SK-N-SH (cell line): ENCODE measurements at regions not wholly inside any gene's neighbourhood (a gene's known extent, or its start where the extent isn't known, plus 50 kb on each side); places are given as distances from the start of the nearest gene placed in this dataset.

ENCODE experiments used
- CTCF ChIA-PET: fragments of 300-600, 350-600 bp; formaldehyde crosslinking; extraction: SDS; loops from one replicate; lab custom pipeline; 2021; lab: Yijun Ruan, JAX
- POLR2A ChIA-PET: fragments of 350-600 bp; sonication (Branson Sonifier 250); formaldehyde crosslinking; extraction: SDS; loops from one replicate; lab custom pipeline; 2020; ENCODE audit warnings: antibody characterized with exemption, inconsistent platforms; lab: Yijun Ruan, JAX
- DNase-seq: peaks from one replicate; pipeline ENCODE4 v3.0.0; 2012
- H2AFZ ChIP-seq: fragments of 200-600 bp; sonication (generic); 2 replicates; pipeline ENCODE4 v1.8.1; 2016; ENCODE audit warnings: antibody characterized with exemption, mild to moderate bottlenecking, low read depth
- H3F3A ChIP-seq: fragments of 200-600 bp; sonication (generic); replicated peaks from 2 replicates; pipeline ENCODE3; 2016; ENCODE audit warnings: antibody characterized with exemption, mild to moderate bottlenecking; ENCODE audit not compliant: insufficient read depth
- H3K27ac ChIP-seq, 2 experiments: fragments of 200-500 bp in 1 of 2; fragments of 200-600 bp in 1 of 2; sonication (Bioruptor generic) in 1 of 2; sonication (generic), shearing (Covaris generic) in 1 of 2; 2 replicates each; pipeline versions ENCODE4 v1.5.1 to v1.6.1; 2014 to 2016; ENCODE audit warnings: low read depth in 2 of 2, inconsistent platforms in 1 of 2, low read length in 1 of 2, mild to moderate bottlenecking in 1 of 2, mixed read lengths in 1 of 2
- H3K27me3 ChIP-seq: fragments of 200-600 bp; sonication (generic), shearing (Covaris generic); 2 replicates; pipeline ENCODE4 v1.6.1; 2016; ENCODE audit warnings: mixed run types; ENCODE audit not compliant: insufficient read depth
- H3K36me3 ChIP-seq, 2 experiments: fragments of 200-500 bp in 1 of 2; fragments of 200-600 bp in 1 of 2; sonication (Bioruptor generic) in 1 of 2; sonication (generic) in 1 of 2; replicated peaks in 1 of 2; 2 replicates each; pipeline versions ENCODE3 to v1.5.1; 2014 to 2016; ENCODE audit warnings: low read length in 1 of 2, mild to moderate bottlenecking in 1 of 2; ENCODE audit not compliant: insufficient read depth in 2 of 2, control insufficient read depth in 1 of 2
- H3K4me1 ChIP-seq, 2 experiments: fragments of 200-500 bp in 1 of 2; fragments of 200-600 bp in 1 of 2; sonication (Bioruptor generic) in 1 of 2; sonication (generic), shearing (Covaris generic) in 1 of 2; 2 replicates each; pipeline versions ENCODE4 v1.5.1 to v1.6.1; 2014 to 2016; ENCODE audit warnings: low read depth in 1 of 2, low read length in 1 of 2, mixed run types in 1 of 2; ENCODE audit not compliant: insufficient read depth in 2 of 2, control insufficient read depth in 1 of 2
- H3K4me2 ChIP-seq: fragments of 200-600 bp; sonication (generic), shearing (Covaris generic); 2 replicates; pipeline ENCODE4 v1.6.1; 2017; ENCODE audit warnings: mixed run types
- H3K4me3 ChIP-seq, 2 experiments: fragments of 200-500 bp in 1 of 2; fragments of 200-600 bp in 1 of 2; sonication (Bioruptor generic) in 1 of 2; sonication (generic), shearing (Covaris generic) in 1 of 2; 2 replicates each; pipeline versions ENCODE4 v1.5.1 to v1.8.1; 2014 to 2016; ENCODE audit warnings: low read depth in 2 of 2, inconsistent platforms in 1 of 2, low read length in 1 of 2, mild to moderate bottlenecking in 1 of 2, mixed read lengths in 1 of 2, moderate library complexity in 1 of 2
- H3K79me2 ChIP-seq: fragments of 200-600 bp; sonication (generic); 2 replicates; pipeline ENCODE4 v1.8.1; 2017; ENCODE audit warnings: mild to moderate bottlenecking; ENCODE audit not compliant: insufficient read depth
- H3K9ac ChIP-seq: fragments of 200-600 bp; sonication (generic); 2 replicates; pipeline ENCODE4 v1.6.1; 2017; ENCODE audit warnings: mixed run types
- H3K9me2 ChIP-seq: fragments of 200-600 bp; sonication (generic); 2 replicates; pipeline ENCODE4 v1.6.1; 2017; ENCODE audit warnings: mixed run types
- H3K9me3 ChIP-seq: fragments of 200-600 bp; sonication (generic); 2 replicates; pipeline ENCODE4 v1.6.1; 2017; ENCODE audit warnings: mixed run types, mild to moderate bottlenecking, moderate library complexity
- H4K20me1 ChIP-seq: fragments of 200-600 bp; sonication (generic); 2 replicates; pipeline ENCODE4 v1.6.1; 2017; ENCODE audit warnings: mild to moderate bottlenecking, mixed run types; ENCODE audit not compliant: insufficient read depth
- ELF1 ChIP-seq: IDR thresholded peaks from 2 replicates; pipeline ENCODE4 v1.4.0; 2012
- EP300 ChIP-seq, 2 experiments: IDR thresholded peaks; 2 replicates each; pipeline versions ENCODE4 v1.4.0 to v1.6.1; 2012; ENCODE audit warnings: borderline replicate concordance in 1 of 2, low read depth in 1 of 2, low read length in 1 of 2
- FOXJ3 ChIP-seq: sonication (generic); formaldehyde crosslinking; IDR thresholded peaks from 2 replicates; pipeline ENCODE4 v1.5.1; 2020; ENCODE audit warnings: mild to moderate bottlenecking, missing genetic modification reagents
- FOXM1 ChIP-seq: IDR thresholded peaks from 2 replicates; pipeline ENCODE4 v1.4.0; 2012; ENCODE audit warnings: low read depth, mild to moderate bottlenecking
- JUND ChIP-seq: IDR thresholded peaks from 2 replicates; pipeline ENCODE4 v1.4.0; 2012
- MXI1 ChIP-seq: IDR thresholded peaks from 2 replicates; pipeline ENCODE4 v1.6.1; 2012; ENCODE audit warnings: mild to moderate bottlenecking, low read depth, low read length, improper control_type of control experiment
- NRF1 ChIP-seq: IDR thresholded peaks from 2 replicates; pipeline ENCODE4 v1.6.1; 2012; ENCODE audit warnings: low read depth, mild to moderate bottlenecking, low read length
- POLR2AphosphoS5 ChIP-seq: IDR thresholded peaks from 2 replicates; pipeline ENCODE4 v1.6.1; 2012; ENCODE audit warnings: low read depth, low read length
- RAD21 ChIP-seq: IDR thresholded peaks from 2 replicates; pipeline ENCODE4 v1.6.1; 2012; ENCODE audit warnings: mild to moderate bottlenecking, low read length
- RCOR1 ChIP-seq: fragments of 150-350 bp; IDR thresholded peaks from 2 replicates; pipeline ENCODE4 v1.6.1; 2017; ENCODE audit warnings: antibody characterized with exemption, low read length
- RFX5 ChIP-seq: IDR thresholded peaks from 2 replicates; pipeline ENCODE4 v1.6.1; 2012; ENCODE audit warnings: mild to moderate bottlenecking, improper control_type of control experiment, low read length
- RXRA ChIP-seq: IDR thresholded peaks from 2 replicates; pipeline ENCODE4 v1.4.0; 2012; ENCODE audit warnings: low read depth, mild to moderate bottlenecking, borderline replicate concordance
- SIN3A ChIP-seq: IDR thresholded peaks from 2 replicates; pipeline ENCODE4 v1.6.1; 2012; ENCODE audit warnings: low read depth, mild to moderate bottlenecking, low read length, moderate library complexity, borderline replicate concordance
- TAF1 ChIP-seq: IDR thresholded peaks from 2 replicates; pipeline ENCODE4 v1.6.1; 2012; ENCODE audit warnings: low read depth, mild to moderate bottlenecking, low read length, moderate library complexity, borderline replicate concordance
- TCF12 ChIP-seq: IDR thresholded peaks from 2 replicates; pipeline ENCODE4 v1.4.0; 2012
- TEAD4 ChIP-seq: IDR thresholded peaks from 2 replicates; pipeline ENCODE4 v1.4.0; 2012; ENCODE audit warnings: mild to moderate bottlenecking, borderline replicate concordance; ENCODE audit not compliant: insufficient read depth
- WGBS: methylation state at CpG from one replicate; pipeline ENCODE4 v1.1.6; 2017; ENCODE audit warnings: low lambda C conversion rate; 5-methylcytosine and 5-hydroxymethylcytosine counted together
- TF ChIP-seq, protein P1 (sequence below): fragments of 150-350 bp; IDR thresholded peaks from 2 replicates; pipeline ENCODE4 v1.6.1; 2017; ENCODE audit warnings: antibody characterized with exemption, low read length, low read depth, borderline replicate concordance
- TF ChIP-seq, protein P2 (sequence below): IDR thresholded peaks from 2 replicates; pipeline ENCODE4 v1.4.0; 2012; ENCODE audit warnings: low read depth, borderline replicate concordance
- TF ChIP-seq, protein P3 (sequence below): IDR thresholded peaks from 2 replicates; pipeline ENCODE4 v1.4.0; 2012; ENCODE audit warnings: low read depth

DNA sequence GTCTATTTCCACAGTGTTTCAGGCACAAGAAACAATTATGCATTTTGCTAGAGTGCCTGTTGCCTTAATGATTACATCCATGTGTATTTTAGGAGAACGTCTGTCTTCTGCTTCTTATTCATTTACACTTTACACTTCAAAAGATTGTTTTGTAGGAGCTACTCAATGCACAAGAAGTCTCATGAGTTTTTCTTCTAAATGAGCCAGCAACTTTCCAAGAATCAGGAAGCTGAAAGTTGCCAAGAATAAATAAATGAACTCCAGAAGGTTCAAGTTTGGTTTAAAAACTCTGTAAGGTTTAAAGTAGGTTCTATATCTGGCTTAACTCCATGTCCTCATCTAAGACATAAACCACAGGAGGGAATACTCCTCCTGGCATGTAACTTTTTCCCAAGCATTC lies 103.8 kb upstream of the ADPGK start:
- Histone ChIP-seq H3K27ac (no peak overlapping the region), H3K79me2 (no peaks in the 10 kb centered on the region), H3F3A (no peaks in the 10 kb centered on the region), H3K4me3 (no peak overlapping the region), H3K9me3 (no peaks in the 10 kb centered on the region), H3K4me2 (no peak overlapping the region), H4K20me1 (no peaks in the 10 kb centered on the region), H3K9me2 (no peaks in the 10 kb centered on the region; the same call in 1 of the 2 replicates), H3K27me3 (no peaks in the 10 kb centered on the region), H2AFZ (no peak overlapping the region), H3K36me3 (no peaks in the 10 kb centered on the region), H3K4me1 (no peaks in the 10 kb centered on the region), H3K9ac (no peak overlapping the region)
- DNase-seq = no peak
- CTCF ChIA-PET = no interaction called here
- POLR2A ChIA-PET = no interaction called here
- no peak for TF ChIP-seq RFX5
- TF ChIP-seq EP300 (IDR thresholded peaks at IDR 0.05; ENCODE audit: borderline replicate concordance in 1 of 2, low read depth in 1 of 2, low read length in 1 of 2) = no peak
- no peak for TF ChIP-seq MXI1
- no peak for TF ChIP-seq ELF1
- TF ChIP-seq RXRA = no peak
- no peak for TF ChIP-seq POLR2AphosphoS5
- 18% methylated on average over 1 of the region's 1 CpG for WGBS

DNA sequence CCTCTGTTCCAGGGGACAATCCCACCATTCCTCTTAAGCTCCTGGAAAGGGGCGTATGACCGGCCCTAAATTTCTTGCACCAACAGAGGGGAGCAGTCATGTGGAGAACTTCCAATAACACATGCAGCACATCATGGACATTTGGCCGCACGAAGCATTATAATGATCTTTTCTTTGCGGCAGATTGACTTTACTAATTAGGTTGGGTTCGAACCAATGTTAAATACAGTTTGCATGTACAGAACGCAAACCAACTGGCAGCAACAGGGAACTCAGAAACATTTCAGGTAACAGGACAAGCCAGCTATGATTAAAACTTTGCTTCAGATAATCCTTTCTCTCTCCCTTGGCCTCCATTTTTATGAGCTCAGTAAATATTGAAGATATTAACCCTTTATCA lies 100.8 kb upstream of the ADPGK start:
- H3K27ac ChIP-seq = no peak overlapping the region
- H3K4me1 ChIP-seq = no peaks in the 10 kb centered on the region
- WGBS = 82% methylated on average over 7 of the region's 7 CpGs
- H3F3A ChIP-seq = no peaks in the 10 kb centered on the region
- no peaks in the 10 kb centered on the region; the same call in 1 of the 2 replicates for H3K9me2 ChIP-seq
- H3K4me2 ChIP-seq = no peak overlapping the region
- H3K4me3 ChIP-seq = no peak overlapping the region
- H3K9ac ChIP-seq = no peak overlapping the region
- CTCF ChIA-PET = interaction anchor here (0.6 kb wide), 1 partner anchor 68 kb away, joined by 3 read pairs; no protein-coding TSS in a partner anchor
- H2AFZ ChIP-seq = no peak overlapping the region
- no peaks in the 10 kb centered on the region for H3K9me3 ChIP-seq
- no peak for DNase-seq
- H4K20me1 ChIP-seq = no peaks in the 10 kb centered on the region
- H3K79me2 ChIP-seq = no peaks in the 10 kb centered on the region
- TF ChIP-seq RAD21 (no peak), FOXJ3 (no peak), TEAD4 (no peak), RXRA (no peak), TCF12 (no peak), NRF1 (no peak), FOXM1 (no peak), TAF1 (no peak), JUND (no peak), SIN3A (no peak), EP300 (IDR thresholded peaks at IDR 0.05; ENCODE audit: borderline replicate concordance in 1 of 2, low read depth in 1 of 2, low read length in 1 of 2) (no peak), RCOR1 (no peak)
- TF ChIP-seq, protein P1, sequence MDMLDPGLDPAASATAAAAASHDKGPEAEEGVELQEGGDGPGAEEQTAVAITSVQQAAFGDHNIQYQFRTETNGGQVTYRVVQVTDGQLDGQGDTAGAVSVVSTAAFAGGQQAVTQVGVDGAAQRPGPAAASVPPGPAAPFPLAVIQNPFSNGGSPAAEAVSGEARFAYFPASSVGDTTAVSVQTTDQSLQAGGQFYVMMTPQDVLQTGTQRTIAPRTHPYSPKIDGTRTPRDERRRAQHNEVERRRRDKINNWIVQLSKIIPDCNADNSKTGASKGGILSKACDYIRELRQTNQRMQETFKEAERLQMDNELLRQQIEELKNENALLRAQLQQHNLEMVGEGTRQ = no peak
- TF ChIP-seq, protein P2, sequence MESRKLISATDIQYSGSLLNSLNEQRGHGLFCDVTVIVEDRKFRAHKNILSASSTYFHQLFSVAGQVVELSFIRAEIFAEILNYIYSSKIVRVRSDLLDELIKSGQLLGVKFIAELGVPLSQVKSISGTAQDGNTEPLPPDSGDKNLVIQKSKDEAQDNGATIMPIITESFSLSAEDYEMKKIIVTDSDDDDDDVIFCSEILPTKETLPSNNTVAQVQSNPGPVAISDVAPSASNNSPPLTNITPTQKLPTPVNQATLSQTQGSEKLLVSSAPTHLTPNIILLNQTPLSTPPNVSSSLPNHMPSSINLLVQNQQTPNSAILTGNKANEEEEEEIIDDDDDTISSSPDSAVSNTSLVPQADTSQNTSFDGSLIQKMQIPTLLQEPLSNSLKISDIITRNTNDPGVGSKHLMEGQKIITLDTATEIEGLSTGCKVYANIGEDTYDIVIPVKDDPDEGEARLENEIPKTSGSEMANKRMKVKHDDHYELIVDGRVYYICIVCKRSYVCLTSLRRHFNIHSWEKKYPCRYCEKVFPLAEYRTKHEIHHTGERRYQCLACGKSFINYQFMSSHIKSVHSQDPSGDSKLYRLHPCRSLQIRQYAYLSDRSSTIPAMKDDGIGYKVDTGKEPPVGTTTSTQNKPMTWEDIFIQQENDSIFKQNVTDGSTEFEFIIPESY = no peak
- TF ChIP-seq, protein P3, sequence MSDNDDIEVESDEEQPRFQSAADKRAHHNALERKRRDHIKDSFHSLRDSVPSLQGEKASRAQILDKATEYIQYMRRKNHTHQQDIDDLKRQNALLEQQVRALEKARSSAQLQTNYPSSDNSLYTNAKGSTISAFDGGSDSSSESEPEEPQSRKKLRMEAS = no peak
- no peaks in the 10 kb centered on the region for H3K27me3 ChIP-seq
- POLR2A ChIA-PET = no interaction called here
- H3K36me3 ChIP-seq = no peaks in the 10 kb centered on the region
